CD14-positive monocyte (primary cell): ENCODE measurements at regions not wholly inside any gene's neighbourhood (a gene's known extent, or its start where the extent isn't known, plus 50 kb on each side); places are given as distances from the start of the nearest gene placed in this dataset.
"Not testable (repeated sequence)": the region's sequence is repeated elsewhere in the genome, so short reads cannot be mapped to it uniquely, and the experiment has no call there.

Source experiments
- DNase-seq, 3 donors: peaks; one replicate each; pipeline ENCODE4 v3.0.0-alpha.2; 2011 to 2022
- H2AFZ ChIP-seq: 2 replicates; pipeline ENCODE4 v1.6.0; 2012; ENCODE audit warnings: mild to moderate bottlenecking, low read depth, low read length, inconsistent platforms; ENCODE audit not compliant: insufficient read depth, poor library complexity, severe bottlenecking
- H3K27ac ChIP-seq, 2 donors: 1 replicate in 1 of 2; 2 replicates in 1 of 2; pipeline ENCODE4 v1.5.1; 2012 to 2013; ENCODE audit warnings: low read length in 2 of 2, control low read depth in 1 of 2, inconsistent platforms in 1 of 2, low read depth in 1 of 2, mild to moderate bottlenecking in 1 of 2
- H3K27me3 ChIP-seq, 2 donors: one replicate each; pipeline versions ENCODE4 v1.6.0 to v1.6.1; 2011 to 2013; ENCODE audit warnings: low read length in 2 of 2; ENCODE audit not compliant: control insufficient read depth in 2 of 2, insufficient read depth in 2 of 2
- H3K36me3 ChIP-seq, 2 donors: replicated peaks in 1 of 2; 1 replicate in 1 of 2; 2 replicates in 1 of 2; pipeline versions ENCODE4 v1.5.1 to v1.6.1; 2012 to 2013; ENCODE audit warnings: low read length in 2 of 2, control low read depth in 1 of 2, inconsistent platforms in 1 of 2, mild to moderate bottlenecking in 1 of 2; ENCODE audit not compliant: insufficient read depth in 2 of 2, control insufficient read depth in 1 of 2
- H3K4me1 ChIP-seq, 2 donors: 1 replicate in 1 of 2; 2 replicates in 1 of 2; pipeline versions ENCODE4 v1.5.1 to v1.6.1; 2012 to 2013; ENCODE audit warnings: low read length in 2 of 2, control low read depth in 1 of 2, inconsistent platforms in 1 of 2, mild to moderate bottlenecking in 1 of 2, moderate library complexity in 1 of 2; ENCODE audit not compliant: insufficient read depth in 2 of 2, control insufficient read depth in 1 of 2
- H3K4me2 ChIP-seq: replicated peaks from 2 replicates; pipeline ENCODE3; 2012; ENCODE audit warnings: low read length, moderate library complexity, mild to moderate bottlenecking; ENCODE audit not compliant: poor library complexity, severe bottlenecking; ENCODE audit errors: extremely low read depth
- H3K4me3 ChIP-seq, 3 experiments: fragments of 200-600 bp in 1 of 3; sonication (generic) in 1 of 3; replicated peaks in 1 of 3; 1 replicate in 2 of 3; 2 replicates in 1 of 3; pipeline ENCODE4 v1.5.1; 2011 to 2013; ENCODE audit warnings: low read length in 3 of 3, mild to moderate bottlenecking in 3 of 3, control low read depth in 2 of 3, low read depth in 2 of 3, inconsistent platforms in 1 of 3, moderate library complexity in 1 of 3
- H3K79me2 ChIP-seq: 2 replicates; pipeline ENCODE4 v1.6.0; 2012; ENCODE audit warnings: mild to moderate bottlenecking, control low read depth, inconsistent platforms, low read length, moderate library complexity; ENCODE audit not compliant: insufficient read depth
- H3K9ac ChIP-seq: 2 replicates; pipeline ENCODE4 v1.6.0; 2017; ENCODE audit warnings: low read length, mild to moderate bottlenecking; ENCODE audit not compliant: insufficient read depth, poor library complexity, severe bottlenecking
- H3K9me3 ChIP-seq, 2 donors: replicated peaks in 1 of 2; 1 replicate in 1 of 2; 2 replicates in 1 of 2; pipeline versions ENCODE4 v1.5.1 to v1.6.1; 2012 to 2013; ENCODE audit warnings: low read length in 2 of 2, control low read depth in 1 of 2; ENCODE audit not compliant: control insufficient read depth in 1 of 2, insufficient read depth in 1 of 2
- H4K20me1 ChIP-seq: 2 replicates; pipeline ENCODE4 v1.6.0; 2012; ENCODE audit warnings: mild to moderate bottlenecking, low read length, control low read depth, moderate library complexity; ENCODE audit not compliant: insufficient read depth
- H3K27ac Mint-ChIP-seq, 7 donors: one replicate each; pipeline ENCODE4 v1.8.0; 2020; ENCODE audit warnings: mild to moderate bottlenecking in 7 of 7, mixed read lengths in 7 of 7, moderate library complexity in 6 of 7, inconsistent platforms in 2 of 7
- H3K27me3 Mint-ChIP-seq, 3 donors: one replicate each; pipeline ENCODE4 v1.8.0; 2021 to 2022; ENCODE audit warnings: low read depth in 3 of 3, mild to moderate bottlenecking in 3 of 3, mixed read lengths in 3 of 3, moderate library complexity in 3 of 3, inconsistent platforms in 1 of 3
- H3K36me3 Mint-ChIP-seq, 2 donors: one replicate each; pipeline ENCODE4 v1.8.0; 2020; ENCODE audit warnings: mixed read lengths in 2 of 2, inconsistent platforms in 1 of 2, mild to moderate bottlenecking in 1 of 2
- H3K4me1 Mint-ChIP-seq: one replicate; pipeline ENCODE4 v1.8.0; 2020; ENCODE audit warnings: mild to moderate bottlenecking, mixed read lengths
- H3K4me3 Mint-ChIP-seq, 2 donors: one replicate each; pipeline ENCODE4 v1.8.0; 2020; ENCODE audit warnings: mild to moderate bottlenecking in 2 of 2, mixed read lengths in 2 of 2, moderate library complexity in 1 of 2
- H3K9me3 Mint-ChIP-seq, 7 donors: one replicate each; pipeline ENCODE4 v1.8.0; 2020 to 2022; ENCODE audit warnings: mixed read lengths in 7 of 7, mild to moderate bottlenecking in 6 of 7, moderate library complexity in 6 of 7, inconsistent platforms in 2 of 7
- WGBS: methylation state at CpG from one replicate; pipeline ENCODE4 v1.1.5; 2013; ENCODE audit warnings: missing lambda C conversion rate; ENCODE audit not compliant: insufficient coverage; 5-methylcytosine and 5-hydroxymethylcytosine counted together
- intact Hi-C, 2 donors: fragments of 100-400 bp; cut with micrococcal nuclease; formaldehyde crosslinking; loops; one replicate each; pipeline versions ENCODE4 v1.15.0 to v1.15.1; 2023
- TF ChIP-seq, protein P1 (sequence below): fragments of 200-600 bp; IDR thresholded peaks from one replicate; pipeline ENCODE4 v1.8.0; 2022; ENCODE audit warnings: antibody characterized with exemption, mild to moderate bottlenecking

DNA sequence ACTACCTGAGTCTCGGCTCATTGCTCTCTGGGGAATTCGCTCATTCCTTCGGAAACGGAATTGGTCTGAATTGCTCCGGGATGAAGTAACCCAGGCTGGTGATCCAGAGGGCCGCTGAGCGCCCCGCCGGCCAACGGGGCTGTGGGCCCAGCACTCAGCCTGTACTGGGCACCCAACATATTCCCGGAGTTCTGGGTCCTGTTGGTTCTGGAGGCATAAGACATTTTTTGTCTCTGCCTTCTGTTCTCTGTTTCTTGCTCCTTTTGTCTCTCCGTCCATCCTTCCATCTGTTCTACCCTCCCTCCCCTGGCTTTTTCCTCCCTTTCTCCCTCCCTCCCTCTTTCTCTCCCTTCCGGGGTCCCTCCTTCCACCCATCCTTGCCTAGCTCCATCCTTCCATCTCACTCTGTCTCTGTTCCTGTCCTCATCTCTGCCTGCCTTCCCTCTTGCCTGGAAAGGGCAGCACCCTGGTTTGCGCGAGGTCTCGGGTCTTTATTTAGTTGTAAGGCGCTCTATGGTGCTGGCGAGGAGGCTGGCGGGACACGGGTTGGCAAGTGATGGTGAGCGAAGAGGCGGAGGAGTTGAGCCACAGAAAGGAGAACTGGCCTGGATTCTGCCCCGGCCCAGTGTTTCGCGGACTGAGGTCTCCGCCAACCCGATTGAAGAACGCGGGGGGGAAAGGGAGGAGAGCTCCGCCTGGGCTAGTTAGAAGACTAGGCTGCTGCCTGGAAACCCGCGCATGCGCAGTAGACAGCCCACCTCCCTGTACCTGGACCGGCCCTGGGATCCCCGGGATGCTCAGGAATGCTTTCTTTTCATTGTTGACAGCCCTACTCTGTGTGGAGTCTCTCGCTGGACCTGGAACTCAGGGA is 1468.0 kb downstream of the FOXD4L5 start:
- H3K4me1 ChIP-seq = peaks cover 10 to 18% of the 10 kb centered on the region in 2 donors
- TF ChIP-seq, protein P1, sequence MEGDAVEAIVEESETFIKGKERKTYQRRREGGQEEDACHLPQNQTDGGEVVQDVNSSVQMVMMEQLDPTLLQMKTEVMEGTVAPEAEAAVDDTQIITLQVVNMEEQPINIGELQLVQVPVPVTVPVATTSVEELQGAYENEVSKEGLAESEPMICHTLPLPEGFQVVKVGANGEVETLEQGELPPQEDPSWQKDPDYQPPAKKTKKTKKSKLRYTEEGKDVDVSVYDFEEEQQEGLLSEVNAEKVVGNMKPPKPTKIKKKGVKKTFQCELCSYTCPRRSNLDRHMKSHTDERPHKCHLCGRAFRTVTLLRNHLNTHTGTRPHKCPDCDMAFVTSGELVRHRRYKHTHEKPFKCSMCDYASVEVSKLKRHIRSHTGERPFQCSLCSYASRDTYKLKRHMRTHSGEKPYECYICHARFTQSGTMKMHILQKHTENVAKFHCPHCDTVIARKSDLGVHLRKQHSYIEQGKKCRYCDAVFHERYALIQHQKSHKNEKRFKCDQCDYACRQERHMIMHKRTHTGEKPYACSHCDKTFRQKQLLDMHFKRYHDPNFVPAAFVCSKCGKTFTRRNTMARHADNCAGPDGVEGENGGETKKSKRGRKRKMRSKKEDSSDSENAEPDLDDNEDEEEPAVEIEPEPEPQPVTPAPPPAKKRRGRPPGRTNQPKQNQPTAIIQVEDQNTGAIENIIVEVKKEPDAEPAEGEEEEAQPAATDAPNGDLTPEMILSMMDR = no peak
- H3K4me3 ChIP-seq = peak overlapping the region; percentile 43 to 78 (median 45)
- peak overlapping the region; percentile 81 for H3K4me2 ChIP-seq
- H3K36me3 Mint-ChIP-seq = peaks cover 2 to 9% of the 10 kb centered on the region in 2 donors
- 16% methylated on average over 36 of the region's 36 CpGs for WGBS
- H3K27me3 ChIP-seq = peaks cover 0 to 4% of the 10 kb centered on the region in 2 donors
- H3K79me2 ChIP-seq = peaks cover 22% of the 10 kb centered on the region
- intact Hi-C loops = no loop called here
- H3K4me1 Mint-ChIP-seq = peaks cover 20% of the 10 kb centered on the region
- H2AFZ ChIP-seq = peak overlapping the region; percentile 71
- peak overlapping the region; percentile 93 to 97 for H3K4me3 Mint-ChIP-seq
- H3K27ac Mint-ChIP-seq = peak overlapping the region; percentile 77 to 89 (median 88)
- peaks cover 32 to 60% (median 48%) of the 10 kb centered on the region in 7 donors for H3K9me3 Mint-ChIP-seq
- peaks cover 5% of the 10 kb centered on the region for H4K20me1 ChIP-seq
- peak overlapping the region; percentile 70 for H3K9ac ChIP-seq
- peaks cover 16 to 22% (median 17%) of the 10 kb centered on the region in 3 donors for H3K27me3 Mint-ChIP-seq
- peaks cover 33 to 59% of the 10 kb centered on the region in 2 donors for H3K9me3 ChIP-seq
- peaks cover 0 to 3% of the 10 kb centered on the region in 2 donors for H3K36me3 ChIP-seq
- peak overlapping the region; percentile 62 to 80 for H3K27ac ChIP-seq
- peak; percentile 84 to 91 (median 90) for DNase-seq

GRCh38 chr9:63814970-63815669 is 1469.9 kb downstream of the FOXD4L5 start:
- intact Hi-C loops, DNase-seq, H3K36me3 ChIP-seq, H4K20me1 ChIP-seq, H3K27me3 ChIP-seq, H3K4me2 ChIP-seq, H3K27ac ChIP-seq, H3K36me3 Mint-ChIP-seq, H3K27ac Mint-ChIP-seq, H2AFZ ChIP-seq: not testable (repeated sequence)
- H3K9ac ChIP-seq = peak overlapping the region; percentile 27
- H3K9me3 Mint-ChIP-seq = peaks cover 30 to 57% (median 50%) of the 10 kb centered on the region in 7 donors
- peak overlapping the region in 2 of 3 experiments; percentile 1 to 62 for H3K4me3 ChIP-seq
- H3K27me3 Mint-ChIP-seq = peaks cover 16 to 22% (median 17%) of the 10 kb centered on the region in 3 donors
- WGBS = 43% methylated on average over 30 of the region's 52 CpGs
- H3K9me3 ChIP-seq = peaks cover 33 to 59% of the 10 kb centered on the region in 2 donors
- H3K4me1 Mint-ChIP-seq = peaks cover 18% of the 10 kb centered on the region
- peaks cover 22% of the 10 kb centered on the region for H3K79me2 ChIP-seq
- H3K4me3 Mint-ChIP-seq = peak overlapping the region in 1 of 2 donors; percentile 40
- peaks cover 10 to 18% of the 10 kb centered on the region in 2 donors for H3K4me1 ChIP-seq

- peaks cover 30 to 54% (median 51%) of the 10 kb centered on the region in 7 donors for H3K9me3 Mint-ChIP-seq
- Histone ChIP-seq H3K27ac (peak overlapping the region in 1 of 2 donors; percentile 60), H3K4me1 (peaks cover 7 to 18% of the 10 kb centered on the region in 2 donors), H3K79me2 (peaks cover 18% of the 10 kb centered on the region), H3K9me3 (peaks cover 33 to 55% of the 10 kb centered on the region in 2 donors), H3K4me3 (peak overlapping the region; percentile 11 to 63 (median 23)), H3K9ac (peak overlapping the region; percentile 15)
- H3K27me3 ChIP-seq, H3K36me3 ChIP-seq, H2AFZ ChIP-seq, intact Hi-C loops, DNase-seq, H4K20me1 ChIP-seq, H3K36me3 Mint-ChIP-seq, H3K4me2 ChIP-seq: not testable (repeated sequence)
- H3K4me3 Mint-ChIP-seq = peak overlapping the region in 1 of 2 donors; percentile 47
- WGBS = 43% methylated on average over 18 of the region's 39 CpGs
- peak overlapping the region in 1 of 7 donors; percentile 25 for H3K27ac Mint-ChIP-seq
- peaks cover 18% of the 10 kb centered on the region for H3K4me1 Mint-ChIP-seq
- H3K27me3 Mint-ChIP-seq = peaks cover 14 to 20% (median 15%) of the 10 kb centered on the region in 3 donors
Observed at GRCh38 chr9:63813391-63814021, 1471.5 kb downstream of the FOXD4L5 start.
